GM21529 (cell line): ENCODE measurements at regions not wholly inside any gene's neighbourhood (a gene's known extent, or its start where the extent isn't known, plus 50 kb on each side); places are given as distances from the start of the nearest gene placed in this dataset.

Experiments used
- ATAC-seq: cut with Tn5 transposase; IDR thresholded peaks from one replicate; pipeline ENCODE4 v1.9.1; 2021; ENCODE audit not compliant: unreplicated experiment

DNA sequence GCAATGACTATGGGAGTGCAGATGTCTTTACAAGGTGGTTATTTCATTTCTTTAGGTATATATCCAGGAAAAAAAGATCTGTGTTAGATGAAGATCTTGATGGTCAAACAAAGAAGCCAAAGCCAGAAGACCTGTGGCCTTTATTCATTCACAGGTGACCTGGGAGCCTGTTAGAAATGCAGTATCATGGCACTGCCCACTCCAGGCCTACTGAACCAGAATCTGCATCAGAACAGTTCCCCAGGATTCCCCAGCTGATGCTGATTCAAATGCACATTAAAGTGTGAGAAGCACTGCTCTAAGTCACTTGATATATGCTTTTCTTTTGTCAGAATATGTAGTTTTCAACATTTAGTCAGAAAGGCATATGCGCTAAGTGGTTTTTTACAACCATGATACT, 251.1 kb downstream of the IPMK start:
- no peak for ATAC-seq

DNA sequence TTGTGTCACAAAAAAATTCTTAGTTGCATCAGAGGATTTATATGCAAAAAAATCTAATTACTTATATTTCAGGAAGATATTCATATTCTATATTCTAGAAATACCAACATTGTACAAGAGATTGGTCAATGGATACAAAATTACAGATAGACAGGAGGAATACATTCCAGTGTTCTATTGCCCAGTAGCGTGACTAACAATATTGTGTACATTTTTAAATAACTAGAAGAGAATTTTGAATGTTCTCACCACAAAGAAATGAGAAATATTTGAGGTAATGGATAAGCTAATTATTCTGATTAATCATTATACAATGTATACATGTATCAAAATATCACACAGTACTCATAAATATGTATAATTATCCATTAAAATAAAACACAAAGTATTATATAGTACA, 253.3 kb downstream of the IPMK start:
- ATAC-seq: no peak

DNA sequence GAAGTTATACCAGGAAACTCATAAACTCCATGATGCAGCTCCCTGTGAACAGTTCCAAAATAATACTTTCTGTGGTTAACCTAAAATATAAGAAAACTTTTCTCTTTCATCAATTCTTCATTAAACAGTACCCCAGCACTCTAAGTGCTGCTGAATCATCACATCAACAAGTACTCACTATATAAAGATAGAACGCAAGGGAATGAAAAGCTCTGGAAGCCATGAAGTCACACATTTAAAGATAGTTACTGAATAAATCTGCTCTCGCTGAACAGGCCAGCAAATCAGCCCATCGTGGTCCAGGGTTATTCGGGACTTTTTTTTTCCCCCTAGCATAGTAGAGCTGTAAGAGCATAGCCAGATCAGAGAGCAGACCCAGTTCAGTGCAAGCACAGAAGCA, 254.3 kb downstream of the IPMK start:
- no peak for ATAC-seq

DNA sequence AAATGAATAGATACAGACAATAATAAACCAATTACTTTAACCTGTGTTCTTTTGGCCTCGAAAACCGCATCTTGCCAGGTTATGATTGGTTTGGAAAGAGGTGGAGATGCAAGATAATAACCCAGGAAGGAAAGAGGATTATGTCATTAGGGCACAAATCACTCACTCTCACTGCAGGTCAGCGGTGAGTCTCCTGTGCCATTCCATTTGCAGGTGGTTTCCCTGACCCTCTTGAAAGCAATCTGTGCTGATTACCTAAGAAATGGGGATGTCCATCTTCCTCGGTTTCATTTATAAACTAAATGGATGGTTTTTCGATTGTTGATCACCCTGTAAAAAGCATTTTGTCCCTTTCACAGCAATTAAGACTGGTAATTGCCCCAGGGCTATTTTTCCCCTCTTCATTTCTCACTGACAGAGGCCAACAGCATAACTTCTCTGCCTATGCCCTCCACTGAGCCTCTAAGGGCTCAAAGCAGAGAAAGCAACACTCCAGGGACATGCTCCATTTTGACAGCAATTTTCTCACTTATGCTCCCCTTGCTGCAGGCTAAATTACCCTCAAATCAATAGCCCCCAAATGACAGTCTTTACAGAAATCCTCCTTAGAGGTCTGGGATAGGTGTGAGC, 257.5 kb downstream of the IPMK start:
- no peak for ATAC-seq

DNA sequence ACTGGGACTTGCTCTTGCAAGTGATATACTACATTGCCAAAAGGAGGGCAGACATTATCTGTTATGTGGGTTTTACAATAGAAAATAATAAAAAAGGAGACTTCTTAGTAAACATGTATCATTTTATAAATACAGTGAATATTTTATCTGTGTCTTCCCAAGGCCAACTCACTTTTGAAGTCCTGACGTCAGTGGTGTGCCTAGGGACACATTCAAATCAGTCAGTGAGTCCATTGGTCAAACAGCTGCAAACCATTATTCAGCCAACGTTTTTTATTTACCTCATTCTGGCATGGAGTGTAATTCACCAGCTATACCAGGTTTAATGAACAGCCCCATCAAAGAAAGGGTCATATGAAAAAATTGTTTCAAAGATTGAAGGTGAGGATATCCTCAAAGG, 263.7 kb downstream of the IPMK start:
- ATAC-seq: no peak

DNA sequence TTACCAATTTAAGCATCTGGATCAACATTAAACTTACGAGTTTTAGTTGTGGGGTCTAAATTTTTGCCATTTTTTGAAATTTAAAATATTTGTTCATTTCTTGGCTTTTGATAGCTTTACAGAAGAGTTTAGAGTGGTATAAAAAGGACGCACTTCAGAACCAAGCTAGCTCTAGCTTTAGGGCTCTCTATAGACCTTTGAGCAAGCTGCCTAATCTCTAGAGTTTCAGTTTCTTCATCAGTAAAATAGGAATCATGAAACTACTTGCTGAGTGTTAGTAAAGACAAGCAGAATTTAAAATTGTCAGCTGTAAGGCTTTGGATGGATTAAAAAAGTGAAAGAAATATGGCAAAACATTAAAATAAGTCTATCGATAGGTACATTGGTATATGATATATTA, 266.5 kb downstream of the IPMK start:
- no peak for ATAC-seq

DNA sequence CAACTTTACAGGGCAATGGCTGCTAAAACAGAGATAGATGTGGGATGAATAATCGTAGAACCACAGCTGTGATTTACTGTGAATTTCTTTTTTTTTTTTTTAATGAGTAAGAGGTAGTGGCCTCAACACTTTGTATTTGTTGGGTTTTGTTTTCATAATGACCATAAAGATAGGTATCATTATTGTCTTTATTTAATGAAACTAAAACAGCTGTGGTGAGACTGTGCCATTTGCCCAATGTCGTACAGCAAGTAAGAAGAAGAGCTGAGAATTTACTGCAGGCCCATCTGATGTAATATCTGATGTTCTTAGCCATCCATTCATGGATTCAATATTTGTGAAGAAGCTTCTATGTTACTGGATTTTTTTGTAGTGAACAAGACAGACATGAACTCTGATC, 271.2 kb downstream of the IPMK start:
- no peak for ATAC-seq

DNA sequence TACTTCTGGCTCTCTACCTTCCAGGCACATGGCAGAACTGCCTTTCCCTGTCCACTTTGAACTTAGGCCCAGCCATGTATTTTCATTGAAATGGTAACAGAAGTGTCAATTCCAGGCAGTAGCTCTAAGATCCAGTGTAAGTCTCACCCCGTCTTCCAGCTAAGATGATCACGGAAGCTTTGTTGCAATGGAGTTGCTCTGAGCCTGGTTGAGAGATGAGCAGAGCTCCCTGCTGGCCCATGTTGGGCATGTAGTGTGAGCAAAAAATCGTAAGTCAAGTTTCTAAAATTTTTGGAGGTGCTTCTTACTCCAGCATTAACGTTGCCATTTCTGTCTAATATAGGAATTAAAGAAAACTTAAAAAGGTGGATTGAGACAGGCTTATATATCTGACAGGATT, 274.4 kb downstream of the IPMK start:
- ATAC-seq: no peak

DNA sequence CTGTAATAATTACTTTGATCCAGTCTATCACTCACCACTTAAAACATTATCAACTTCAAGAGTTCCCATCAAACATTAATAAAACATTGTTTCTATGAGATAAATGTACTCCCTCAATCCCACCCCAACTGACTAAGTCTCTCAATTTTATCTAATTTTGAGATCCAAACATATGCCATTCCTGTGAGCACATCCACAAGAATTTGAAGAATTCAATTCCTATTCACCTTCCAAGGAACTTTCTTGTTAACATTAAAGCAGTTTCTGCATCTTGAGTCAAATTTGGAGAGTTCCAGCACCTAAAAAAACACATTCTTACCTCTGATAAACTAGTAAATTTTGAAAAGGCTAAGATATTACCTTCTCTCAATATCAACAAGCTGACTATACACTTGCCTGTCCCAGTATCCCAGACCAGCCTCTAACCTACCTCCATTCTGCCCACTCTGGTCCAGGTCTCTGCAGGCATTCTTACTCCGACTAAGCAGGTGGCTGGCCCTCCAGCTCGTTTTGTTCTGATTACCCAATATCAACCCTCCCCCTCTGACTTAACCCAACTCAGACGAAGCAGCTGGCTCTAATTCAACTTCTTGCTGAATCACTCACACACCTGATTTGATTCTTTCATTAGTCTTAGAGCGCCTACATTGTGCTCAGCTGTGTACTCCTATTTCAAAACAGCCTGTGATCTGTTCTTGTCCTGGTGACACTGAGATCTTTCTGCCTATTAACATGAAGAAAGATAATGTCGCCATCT, 275.2 kb downstream of the IPMK start:
- ATAC-seq: no peak

DNA sequence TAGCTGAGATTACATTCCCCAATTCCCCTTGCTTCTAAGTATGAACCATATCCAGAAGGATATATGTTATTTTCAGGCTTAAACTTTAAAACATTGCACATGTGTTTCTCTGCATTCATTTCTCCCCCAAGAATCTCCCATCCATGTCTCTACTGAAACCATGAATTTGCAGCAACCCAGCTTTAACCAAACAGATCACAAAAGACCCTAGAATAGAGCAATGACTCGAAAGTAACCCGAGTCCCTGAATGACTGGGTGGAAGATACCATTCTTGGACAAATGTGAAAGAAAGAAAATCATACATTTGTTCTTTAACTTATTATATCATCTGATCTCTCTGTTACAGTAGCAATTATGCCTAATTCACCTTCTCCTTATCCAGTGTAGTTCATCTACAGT, 278.7 kb downstream of the IPMK start:
- ATAC-seq: no peak

DNA sequence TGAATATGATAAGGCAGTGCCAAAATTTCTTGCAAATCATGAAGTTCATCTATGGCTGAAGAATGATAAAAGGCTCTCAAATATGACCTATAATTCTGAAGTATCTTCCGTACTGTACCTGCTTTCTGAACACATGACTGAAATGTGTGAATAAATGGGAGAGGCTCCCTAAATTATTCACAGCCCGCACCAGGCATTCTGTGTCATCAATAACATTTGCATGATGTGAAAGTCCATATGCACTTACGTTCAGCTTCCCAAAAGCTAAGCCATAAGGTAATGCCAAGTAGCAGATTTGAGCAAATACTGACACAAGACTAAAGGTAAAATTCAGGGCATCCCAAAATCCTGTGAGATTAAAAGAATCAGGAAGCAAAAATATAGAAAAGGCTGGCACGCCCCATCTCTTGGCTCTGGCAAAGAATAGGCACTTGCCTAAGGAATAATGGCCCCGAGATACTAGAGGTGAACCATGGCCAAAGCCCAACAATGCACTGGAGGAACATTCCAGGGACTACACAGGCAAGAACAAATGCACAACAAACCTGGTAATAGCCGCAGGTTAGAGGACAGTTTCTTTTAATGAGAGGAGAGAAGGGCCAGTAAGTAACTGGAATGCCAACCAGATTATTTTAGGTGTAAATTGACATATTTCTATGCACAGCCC, 280.5 kb downstream of the IPMK start:
- no peak for ATAC-seq

DNA sequence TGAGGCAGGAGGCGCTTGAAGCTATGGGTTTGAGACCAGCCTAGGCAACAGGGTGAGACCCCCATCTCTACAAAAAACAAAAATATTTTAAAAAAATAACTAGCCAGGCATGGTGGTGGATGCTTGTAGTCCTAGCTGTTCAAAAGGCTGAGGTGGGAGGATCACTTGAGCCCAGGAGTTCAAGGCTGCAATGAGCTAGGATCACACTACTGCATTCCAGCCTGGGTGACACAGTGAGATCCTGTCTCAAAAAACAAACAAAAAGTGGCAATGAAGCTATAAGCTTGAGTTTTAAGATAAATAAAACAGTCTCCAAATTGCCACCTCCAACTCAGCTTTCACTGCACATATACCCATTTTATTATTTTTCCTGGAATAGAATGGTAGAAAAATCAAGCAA, 281.3 kb downstream of the IPMK start:
- ATAC-seq: no peak

DNA sequence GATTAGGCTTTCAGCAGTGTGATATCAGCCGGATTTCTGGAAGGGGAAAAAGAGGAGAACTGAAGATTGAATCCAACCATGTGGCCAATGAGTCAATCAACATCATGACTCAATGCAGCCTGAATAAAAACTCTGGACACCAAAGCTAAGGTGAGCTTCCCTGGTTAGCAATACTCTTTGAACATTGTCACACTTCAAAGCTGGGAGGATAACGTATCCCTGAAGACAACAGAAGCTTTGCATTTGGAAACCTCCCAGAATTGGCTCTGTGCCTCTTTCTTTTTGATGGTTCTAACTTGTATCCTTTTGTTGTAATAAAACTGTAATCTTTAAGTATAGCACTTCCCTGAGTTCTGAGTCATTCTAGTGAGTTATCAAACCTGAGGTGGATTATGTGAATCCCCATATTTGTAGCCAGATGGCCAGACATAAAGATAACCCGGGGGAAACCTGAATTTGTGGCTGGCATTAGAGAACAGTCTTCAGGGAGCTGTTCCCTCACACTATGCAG, 284.4 kb downstream of the IPMK start:
- ATAC-seq: no peak

DNA sequence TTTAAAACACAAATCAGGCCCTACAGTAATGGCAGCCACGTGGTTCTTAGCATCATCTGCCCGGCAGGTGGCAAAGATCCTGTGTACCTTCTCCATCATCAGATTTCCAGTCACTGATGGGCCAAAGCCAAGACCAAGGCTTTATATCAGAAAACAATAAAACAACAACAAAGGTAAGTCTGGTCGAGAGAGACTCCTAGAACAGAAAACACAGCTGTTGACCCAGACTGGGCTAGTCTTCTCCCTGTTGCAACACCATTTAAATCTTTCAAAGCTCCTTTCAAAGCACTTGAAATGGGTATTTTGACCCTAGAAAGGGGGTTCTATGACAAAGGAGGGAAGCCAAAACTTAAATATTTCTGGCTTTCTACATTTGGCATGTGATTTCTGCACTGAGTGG, 285.6 kb downstream of the IPMK start:
- no peak for ATAC-seq

DNA sequence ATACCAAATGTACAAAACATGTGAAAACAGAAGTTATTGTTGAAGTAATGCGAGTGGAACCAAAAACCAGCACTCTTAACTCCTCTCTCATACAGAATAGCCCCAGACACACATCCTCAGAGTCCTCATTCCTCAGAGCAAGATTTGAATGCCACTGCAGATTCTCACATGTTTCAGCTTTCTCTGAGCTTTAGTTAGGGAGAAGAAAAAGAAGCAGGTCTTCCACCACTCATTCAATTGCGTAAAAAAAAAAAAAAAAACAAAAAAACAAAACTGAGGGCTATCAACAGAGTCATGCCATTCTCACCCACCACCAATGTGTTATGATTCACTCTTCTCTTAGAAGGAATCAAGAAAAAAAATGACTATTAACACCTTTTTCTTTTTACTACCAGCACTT, 287.7 kb downstream of the IPMK start:
- no peak for ATAC-seq

DNA sequence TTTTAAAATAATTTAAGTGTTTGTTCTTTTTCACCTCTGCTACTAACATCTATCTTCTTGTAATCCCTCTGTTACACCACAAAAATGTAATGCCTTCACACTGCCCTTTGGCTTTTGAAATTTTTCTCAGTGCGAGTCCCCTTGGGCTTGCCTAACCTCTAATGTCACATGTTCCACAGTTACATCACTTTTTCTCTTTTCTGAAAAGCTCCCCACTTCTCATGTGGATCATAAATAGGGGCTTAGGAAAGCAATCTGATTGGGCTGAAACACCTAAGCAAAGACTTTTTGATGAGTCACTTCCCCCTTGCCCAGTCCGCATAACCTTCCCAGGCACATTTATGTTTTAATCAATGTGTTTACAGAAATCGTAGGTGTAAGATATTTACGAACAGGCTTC, 288.2 kb downstream of the IPMK start:
- no peak for ATAC-seq

DNA sequence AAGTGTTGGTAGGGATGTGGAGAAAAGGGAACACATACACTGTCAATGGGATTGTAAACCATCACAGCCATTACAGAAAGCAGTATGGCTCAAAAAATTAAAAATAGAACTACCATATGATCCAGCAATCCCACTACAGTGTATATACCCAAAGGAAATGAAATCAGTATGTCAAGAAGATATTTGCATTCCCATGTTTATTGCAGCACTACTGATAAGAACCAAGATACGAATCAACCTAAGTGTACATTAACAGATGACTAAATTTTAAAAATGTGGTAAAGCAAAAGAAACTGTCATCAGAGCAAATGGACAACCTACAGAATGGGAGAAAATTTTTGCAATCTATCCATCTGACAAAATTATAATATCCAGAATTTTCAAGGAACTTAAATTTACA, 290.4 kb downstream of the IPMK start:
- ATAC-seq: no peak

DNA sequence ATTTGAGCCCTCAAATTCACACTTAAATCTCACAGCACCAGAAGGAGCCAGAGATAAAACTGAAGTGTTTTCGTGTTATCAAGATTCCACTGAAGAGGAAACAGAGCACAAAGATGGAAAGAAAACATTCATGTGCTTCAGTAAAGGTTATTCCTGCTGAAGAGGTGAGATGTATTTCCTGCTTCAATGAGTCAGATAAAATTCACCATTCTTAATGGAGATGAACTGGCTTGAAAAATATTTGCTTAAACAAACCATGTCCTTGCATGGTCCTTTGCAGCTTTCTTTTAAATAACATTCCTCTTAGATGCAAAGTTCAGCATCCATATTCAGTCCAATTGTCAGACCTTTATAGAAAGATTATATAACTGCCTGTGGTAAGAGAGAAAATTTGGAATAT, 294.2 kb downstream of the IPMK start:
- ATAC-seq: no peak

DNA sequence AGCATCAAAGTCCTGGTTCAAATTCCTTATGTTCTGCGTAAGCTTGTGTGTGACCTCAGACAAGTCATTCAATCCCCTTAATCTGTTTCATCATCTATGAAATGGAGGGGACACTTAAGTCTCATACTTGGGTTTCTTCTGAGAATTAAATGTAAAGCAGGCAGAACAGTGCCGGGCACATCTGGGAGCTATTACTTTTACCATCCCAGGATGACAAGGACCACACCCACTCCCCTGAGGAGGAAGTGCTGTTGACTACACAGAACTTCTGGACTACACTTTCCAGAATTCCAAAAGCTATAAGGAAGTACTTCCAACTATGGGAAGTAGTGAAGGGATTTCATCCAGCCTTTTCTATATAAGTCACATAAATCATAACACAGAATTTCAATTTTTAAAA, 294.9 kb downstream of the IPMK start:
- ATAC-seq: no peak

DNA sequence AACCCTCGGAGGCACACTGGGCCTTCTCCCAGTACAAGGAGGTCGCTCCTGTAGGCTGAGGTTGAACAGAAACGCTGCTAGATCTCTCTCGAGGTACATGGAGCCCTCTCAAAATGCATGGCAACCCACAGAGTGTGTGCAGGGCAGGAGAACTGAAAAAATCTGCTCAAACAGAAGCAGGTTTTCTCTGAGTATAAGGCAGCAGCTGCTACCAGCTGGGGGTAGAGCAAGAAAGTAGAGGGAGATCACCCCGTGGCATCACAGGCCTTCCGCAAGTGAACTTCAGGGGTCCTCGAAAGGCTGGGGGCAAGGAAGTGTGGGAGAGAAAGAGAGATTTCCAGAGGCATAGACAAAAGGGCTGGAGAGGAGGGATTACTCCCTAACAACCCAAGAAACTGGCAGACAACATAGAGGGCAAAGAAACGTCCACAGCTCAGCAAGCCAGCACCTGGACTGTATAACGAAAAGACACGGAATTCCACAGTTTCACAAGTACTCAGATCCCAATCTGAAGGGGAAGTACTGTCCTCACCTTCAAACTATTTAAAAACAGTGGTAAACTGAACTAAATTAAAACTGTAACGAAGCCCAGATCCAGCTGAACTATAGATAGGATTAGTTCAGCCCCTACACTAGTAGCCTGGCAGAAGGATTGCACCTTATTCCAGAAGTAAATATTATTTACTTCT, 299.2 kb downstream of the IPMK start:
- no peak for ATAC-seq

DNA sequence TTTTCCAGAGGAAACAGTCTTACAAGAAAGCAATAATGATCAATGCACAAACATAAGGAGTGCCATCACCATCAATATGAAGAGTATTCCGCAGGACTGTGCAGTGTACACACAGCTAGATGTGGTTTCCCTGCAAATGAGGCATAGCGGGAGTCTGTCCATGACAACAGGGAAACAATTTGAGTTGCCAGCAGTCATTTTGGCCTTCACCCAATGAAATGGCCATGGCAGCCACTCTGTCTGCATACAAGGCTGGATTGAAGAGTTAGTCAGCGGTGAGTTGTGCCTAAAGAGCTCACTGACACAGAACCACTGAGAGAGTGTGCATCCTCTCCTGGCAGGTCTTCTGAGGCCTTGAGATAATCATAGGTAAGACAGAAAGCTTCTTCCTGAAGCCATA, 303.3 kb downstream of the IPMK start:
- no peak for ATAC-seq

DNA sequence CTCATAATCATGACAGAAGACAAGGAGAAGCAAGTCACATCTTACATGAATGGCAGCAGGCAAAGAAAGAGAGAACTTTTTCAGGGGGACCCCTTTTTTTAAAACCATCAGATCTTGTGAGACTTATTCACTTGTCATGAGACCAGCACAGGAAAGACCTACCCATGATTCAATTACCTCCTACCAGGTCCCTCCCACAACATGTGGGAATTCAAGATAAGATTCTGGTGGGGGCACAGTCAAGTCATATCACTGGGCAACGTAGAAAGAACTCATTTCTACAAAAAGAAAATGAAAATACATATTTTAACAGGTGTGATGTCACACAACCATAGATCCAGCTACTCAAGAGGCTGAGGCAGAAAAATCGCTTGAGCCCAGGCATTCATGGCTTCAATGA, 304.1 kb downstream of the IPMK start:
- no peak for ATAC-seq
